ENCODE measurements at regions not wholly inside any gene's neighbourhood (a gene's known extent, or its start where the extent isn't known, plus 50 kb on each side); places are given as distances from the start of the nearest gene placed in this dataset.

- dilution Hi-C loops (cut with MboI; ENCODE audit: extremely low pct_ligation_motif_present, low sequenced_read_pairs) = no loop called here
- no peak for TF ChIP-seq EZH2 (IDR thresholded peaks at IDR 0.05; ENCODE audit: low read length)
- TF ChIP-seq, protein P1, sequence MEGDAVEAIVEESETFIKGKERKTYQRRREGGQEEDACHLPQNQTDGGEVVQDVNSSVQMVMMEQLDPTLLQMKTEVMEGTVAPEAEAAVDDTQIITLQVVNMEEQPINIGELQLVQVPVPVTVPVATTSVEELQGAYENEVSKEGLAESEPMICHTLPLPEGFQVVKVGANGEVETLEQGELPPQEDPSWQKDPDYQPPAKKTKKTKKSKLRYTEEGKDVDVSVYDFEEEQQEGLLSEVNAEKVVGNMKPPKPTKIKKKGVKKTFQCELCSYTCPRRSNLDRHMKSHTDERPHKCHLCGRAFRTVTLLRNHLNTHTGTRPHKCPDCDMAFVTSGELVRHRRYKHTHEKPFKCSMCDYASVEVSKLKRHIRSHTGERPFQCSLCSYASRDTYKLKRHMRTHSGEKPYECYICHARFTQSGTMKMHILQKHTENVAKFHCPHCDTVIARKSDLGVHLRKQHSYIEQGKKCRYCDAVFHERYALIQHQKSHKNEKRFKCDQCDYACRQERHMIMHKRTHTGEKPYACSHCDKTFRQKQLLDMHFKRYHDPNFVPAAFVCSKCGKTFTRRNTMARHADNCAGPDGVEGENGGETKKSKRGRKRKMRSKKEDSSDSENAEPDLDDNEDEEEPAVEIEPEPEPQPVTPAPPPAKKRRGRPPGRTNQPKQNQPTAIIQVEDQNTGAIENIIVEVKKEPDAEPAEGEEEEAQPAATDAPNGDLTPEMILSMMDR (optimal IDR thresholded peaks at IDR 0.05 in 1 of 3, IDR thresholded peaks at IDR 0.05 in 1 of 3, conservative IDR thresholded peaks at IDR 0.05 in 1 of 3; ENCODE audit: extremely low read depth in 1 of 3, insufficient read depth in 2 of 3, low read length in 3 of 3) = no peak
- Histone ChIP-seq H3K9me3 (ENCODE audit: control insufficient read depth, low read depth, low read length) (no peaks in the 10 kb centered on the region), H3K9ac (ENCODE audit: control insufficient read depth, extremely low read depth, insufficient read depth, low read length) (no peak overlapping the region), H3K9me1 (ENCODE audit: control insufficient read depth, extremely low read depth, insufficient read depth, low read length) (no peaks in the 10 kb centered on the region), H2AFZ (ENCODE audit: control insufficient read depth, low read length) (no peak overlapping the region), H4K20me1 (ENCODE audit: control insufficient read depth, extremely low read depth, insufficient read depth, low read length) (no peaks in the 10 kb centered on the region), H3K27me3 (ENCODE audit: control insufficient read depth, extremely low read depth, insufficient read depth, low read length) (no peaks in the 10 kb centered on the region), H3K4me1 (ENCODE audit: control insufficient read depth, extremely low read depth, insufficient read depth, low read length) (peaks cover 9% of the 10 kb centered on the region), H3K27ac (ENCODE audit: control insufficient read depth, insufficient read depth, low read length) (no peak overlapping the region), H3K4me3 (ENCODE audit: control insufficient read depth in 2 of 3, extremely low read depth in 1 of 3, insufficient read depth in 2 of 3, low read depth in 1 of 3, low read length in 3 of 3) (no peak overlapping the region), H3K36me3 (ENCODE audit: control insufficient read depth in 2 of 2, extremely low read depth in 1 of 2, insufficient read depth in 2 of 2, low read length in 2 of 2) (no peaks in the 10 kb centered on the region), H3K4me2 (ENCODE audit: control insufficient read depth, extremely low read depth, insufficient read depth, low read depth, low read length) (no peak overlapping the region), H3K79me2 (ENCODE audit: control insufficient read depth, insufficient read depth, low read length) (no peaks in the 10 kb centered on the region)
- no peak for DNase-seq (ENCODE audit: low read depth, low spot score)
- no peak for FAIRE-seq
These were observed 101.3 kb upstream of the ARHGAP28 start for GRCh38 chr18:6628187-6628586.

DNA sequence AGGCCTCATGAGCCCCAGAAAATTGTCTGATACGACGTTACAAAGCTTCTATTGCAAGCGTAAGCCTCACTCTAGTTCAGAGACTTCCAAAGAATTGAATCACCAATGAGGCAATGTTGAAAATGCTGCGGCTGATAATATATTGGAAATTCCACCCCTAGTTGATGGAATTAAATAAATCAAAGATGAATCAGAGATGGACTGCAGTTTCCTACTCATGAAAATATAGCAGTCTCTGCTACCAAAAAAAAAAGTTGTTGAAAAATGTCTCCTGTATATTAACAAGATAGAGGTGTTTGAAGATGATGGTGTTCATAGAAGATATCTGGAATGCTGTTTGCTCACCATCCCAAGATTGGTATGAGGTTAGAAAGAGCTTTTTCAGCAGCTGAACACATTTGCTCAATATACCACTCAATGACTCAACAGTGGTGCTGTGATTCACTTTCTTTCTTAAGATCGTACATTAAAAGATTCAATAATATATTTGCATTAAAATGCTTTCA lies 99.8 kb upstream of the ARHGAP28 start:
- H3K27me3 ChIP-seq (ENCODE audit: control insufficient read depth, extremely low read depth, insufficient read depth, low read length) = no peaks in the 10 kb centered on the region
- FAIRE-seq (peak; percentile 17), DNase-seq (ENCODE audit: low read depth, low spot score) (no peak)
- H2AFZ ChIP-seq (ENCODE audit: control insufficient read depth, low read length) = no peak overlapping the region
- no peak overlapping the region for H3K4me3 ChIP-seq (ENCODE audit: control insufficient read depth in 2 of 3, extremely low read depth in 1 of 3, insufficient read depth in 2 of 3, low read depth in 1 of 3, low read length in 3 of 3)
- no peak overlapping the region for H3K4me2 ChIP-seq (ENCODE audit: control insufficient read depth, extremely low read depth, insufficient read depth, low read depth, low read length)
- no peaks in the 10 kb centered on the region for H3K9me1 ChIP-seq (ENCODE audit: control insufficient read depth, extremely low read depth, insufficient read depth, low read length)
- TF ChIP-seq, protein P1 (optimal IDR thresholded peaks at IDR 0.05 in 1 of 3, IDR thresholded peaks at IDR 0.05 in 1 of 3, conservative IDR thresholded peaks at IDR 0.05 in 1 of 3; ENCODE audit: extremely low read depth in 1 of 3, insufficient read depth in 2 of 3, low read length in 3 of 3) = no peak
- no peak for TF ChIP-seq EZH2 (IDR thresholded peaks at IDR 0.05; ENCODE audit: low read length)
- H3K4me1 ChIP-seq (ENCODE audit: control insufficient read depth, extremely low read depth, insufficient read depth, low read length) = peaks cover 1% of the 10 kb centered on the region
- H3K9me3 ChIP-seq (ENCODE audit: control insufficient read depth, low read depth, low read length) = no peaks in the 10 kb centered on the region
- no peak overlapping the region for H3K27ac ChIP-seq (ENCODE audit: control insufficient read depth, insufficient read depth, low read length)
- H3K36me3 ChIP-seq (ENCODE audit: control insufficient read depth in 2 of 2, extremely low read depth in 1 of 2, insufficient read depth in 2 of 2, low read length in 2 of 2) = no peaks in the 10 kb centered on the region
- H4K20me1 ChIP-seq (ENCODE audit: control insufficient read depth, extremely low read depth, insufficient read depth, low read length) = no peaks in the 10 kb centered on the region
- no peak overlapping the region for H3K9ac ChIP-seq (ENCODE audit: control insufficient read depth, extremely low read depth, insufficient read depth, low read length)
- dilution Hi-C loops (cut with MboI; ENCODE audit: extremely low pct_ligation_motif_present, low sequenced_read_pairs) = no loop called here
- no peaks in the 10 kb centered on the region for H3K79me2 ChIP-seq (ENCODE audit: control insufficient read depth, insufficient read depth, low read length)
